ENCODE measurements at regions not wholly inside any gene's neighbourhood (a gene's known extent, or its start where the extent isn't known, plus 50 kb on each side); places are given as distances from the start of the nearest gene placed in this dataset.

GRCh38 chr18:45191795-45192194, 423.5 kb upstream of the SLC14A2 start:
- TF ChIP-seq CTCF (IDR thresholded peaks at IDR 0.05; ENCODE audit: extremely low read depth in 1 of 2, insufficient read depth in 1 of 2, low read depth in 1 of 2, low read length in 2 of 2) = no peak
- TF ChIP-seq EZH2 (IDR thresholded peaks at IDR 0.05; ENCODE audit: borderline replicate concordance, low read depth, low read length, severe bottlenecking) = no peak
- TF ChIP-seq MAX (IDR thresholded peaks at IDR 0.05; ENCODE audit: insufficient read depth, insufficient read length) = no peak
- TF ChIP-seq POLR2AphosphoS5 (IDR thresholded peaks at IDR 0.05; ENCODE audit: insufficient read depth, low read depth, low read length) = no peak
- no peak for TF ChIP-seq JUN (IDR thresholded peaks at IDR 0.05; ENCODE audit: borderline replicate concordance, insufficient read depth, insufficient read length, low read depth)
- no peak for TF ChIP-seq POLR2A (IDR thresholded peaks at IDR 0.05; ENCODE audit: low read depth, low read length)
- TF ChIP-seq GATA2 (IDR thresholded peaks at IDR 0.05; ENCODE audit: insufficient read depth, insufficient read length, low read depth, low read length) = no peak
- TF ChIP-seq MYC (IDR thresholded peaks at IDR 0.05; ENCODE audit: low read depth, low read length) = no peak

Data from endothelial cell of umbilical vein (primary cell).